ENCODE measurements at regions not wholly inside any gene's neighbourhood (a gene's known extent, or its start where the extent isn't known, plus 50 kb on each side); places are given as distances from the start of the nearest gene placed in this dataset.
"Not testable (repeated sequence)": the region's sequence is repeated elsewhere in the genome, so short reads cannot be mapped to it uniquely, and the experiment has no call there.

GRCh38 chr9:63342528-63342927 is 1942.5 kb downstream of the FOXD4L5 start:
- H3K36me3 ChIP-seq (ENCODE audit: insufficient read depth, low read length); H4K20me1 ChIP-seq (ENCODE audit: insufficient read depth, low read length); DNase-seq (ENCODE audit: insufficient read length, low spot score, missing footprints); H3K4me2 ChIP-seq (ENCODE audit: insufficient read depth, low read length); H3K9me3 ChIP-seq (ENCODE audit: low read depth, low read length); H3K79me2 ChIP-seq (ENCODE audit: insufficient read depth, low read length); H3K4me1 ChIP-seq (ENCODE audit: insufficient read depth, low read length); H3K27ac ChIP-seq (ENCODE audit: low read depth, low read length); H3K27me3 ChIP-seq (ENCODE audit: insufficient read depth, low read length); H3K4me3 ChIP-seq (ENCODE audit: insufficient read depth, low read length): not testable (repeated sequence)
- H2AFZ ChIP-seq (ENCODE audit: low read length) = peak overlapping the region; percentile 68

GRCh38 chr9:63337899-63338604 is 1947.0 kb downstream of the FOXD4L5 start:
- H2AFZ ChIP-seq (ENCODE audit: low read length); H3K9me3 ChIP-seq (ENCODE audit: low read depth, low read length); H3K27me3 ChIP-seq (ENCODE audit: insufficient read depth, low read length); H3K79me2 ChIP-seq (ENCODE audit: insufficient read depth, low read length); H3K4me1 ChIP-seq (ENCODE audit: insufficient read depth, low read length); DNase-seq (ENCODE audit: insufficient read length, low spot score, missing footprints); H3K36me3 ChIP-seq (ENCODE audit: insufficient read depth, low read length); H4K20me1 ChIP-seq (ENCODE audit: insufficient read depth, low read length): not testable (repeated sequence)
- peak overlapping the region; percentile 66 for H3K27ac ChIP-seq (ENCODE audit: low read depth, low read length)
- peak overlapping the region; percentile 16 for H3K4me3 ChIP-seq (ENCODE audit: insufficient read depth, low read length)
- H3K4me2 ChIP-seq (ENCODE audit: insufficient read depth, low read length) = peak overlapping the region; percentile 37

GRCh38 chr9:63335286-63335685 is 1949.7 kb downstream of the FOXD4L5 start:
- not testable (repeated sequence) for H3K27me3 ChIP-seq (ENCODE audit: insufficient read depth, low read length); H3K4me1 ChIP-seq (ENCODE audit: insufficient read depth, low read length); H4K20me1 ChIP-seq (ENCODE audit: insufficient read depth, low read length); H2AFZ ChIP-seq (ENCODE audit: low read length); DNase-seq (ENCODE audit: insufficient read length, low spot score, missing footprints); H3K79me2 ChIP-seq (ENCODE audit: insufficient read depth, low read length); H3K36me3 ChIP-seq (ENCODE audit: insufficient read depth, low read length); H3K9me3 ChIP-seq (ENCODE audit: low read depth, low read length); H3K4me2 ChIP-seq (ENCODE audit: insufficient read depth, low read length); H3K4me3 ChIP-seq (ENCODE audit: insufficient read depth, low read length); H3K27ac ChIP-seq (ENCODE audit: low read depth, low read length)

GRCh38 chr9:63334187-63334586 is 1950.8 kb downstream of the FOXD4L5 start:
- not testable (repeated sequence) for H3K4me2 ChIP-seq (ENCODE audit: insufficient read depth, low read length); DNase-seq (ENCODE audit: insufficient read length, low spot score, missing footprints)

GRCh38 chr9:63333083-63333482 is 1951.9 kb downstream of the FOXD4L5 start:
- H3K9me3 ChIP-seq (ENCODE audit: low read depth, low read length); H3K4me3 ChIP-seq (ENCODE audit: insufficient read depth, low read length); H3K27ac ChIP-seq (ENCODE audit: low read depth, low read length); H3K27me3 ChIP-seq (ENCODE audit: insufficient read depth, low read length); H3K4me2 ChIP-seq (ENCODE audit: insufficient read depth, low read length); DNase-seq (ENCODE audit: insufficient read length, low spot score, missing footprints); H4K20me1 ChIP-seq (ENCODE audit: insufficient read depth, low read length); H2AFZ ChIP-seq (ENCODE audit: low read length); H3K4me1 ChIP-seq (ENCODE audit: insufficient read depth, low read length); H3K36me3 ChIP-seq (ENCODE audit: insufficient read depth, low read length); H3K79me2 ChIP-seq (ENCODE audit: insufficient read depth, low read length): not testable (repeated sequence)

More at GRCh38 chr9:63334187-63334586, 1950.8 kb downstream of the FOXD4L5 start:
- H3K79me2 ChIP-seq (ENCODE audit: insufficient read depth, low read length); H3K27ac ChIP-seq (ENCODE audit: low read depth, low read length); H3K9me3 ChIP-seq (ENCODE audit: low read depth, low read length); H3K27me3 ChIP-seq (ENCODE audit: insufficient read depth, low read length); H2AFZ ChIP-seq (ENCODE audit: low read length); H4K20me1 ChIP-seq (ENCODE audit: insufficient read depth, low read length); H3K4me3 ChIP-seq (ENCODE audit: insufficient read depth, low read length); H3K36me3 ChIP-seq (ENCODE audit: insufficient read depth, low read length); H3K4me1 ChIP-seq (ENCODE audit: insufficient read depth, low read length): not testable (repeated sequence)

GRCh38 chr9:63328313-63328712 is 1956.7 kb downstream of the FOXD4L5 start:
- not testable (repeated sequence) for H3K4me1 ChIP-seq (ENCODE audit: insufficient read depth, low read length); H3K4me2 ChIP-seq (ENCODE audit: insufficient read depth, low read length)

GRCh38 chr9:63327211-63327610 is 1957.8 kb downstream of the FOXD4L5 start:
- not testable (repeated sequence) for H3K79me2 ChIP-seq (ENCODE audit: insufficient read depth, low read length); H3K27me3 ChIP-seq (ENCODE audit: insufficient read depth, low read length); H4K20me1 ChIP-seq (ENCODE audit: insufficient read depth, low read length); H2AFZ ChIP-seq (ENCODE audit: low read length); H3K4me1 ChIP-seq (ENCODE audit: insufficient read depth, low read length); H3K4me2 ChIP-seq (ENCODE audit: insufficient read depth, low read length); DNase-seq (ENCODE audit: insufficient read length, low spot score, missing footprints); H3K27ac ChIP-seq (ENCODE audit: low read depth, low read length); H3K9me3 ChIP-seq (ENCODE audit: low read depth, low read length); H3K4me3 ChIP-seq (ENCODE audit: insufficient read depth, low read length); H3K36me3 ChIP-seq (ENCODE audit: insufficient read depth, low read length)

More at GRCh38 chr9:63328313-63328712, 1956.7 kb downstream of the FOXD4L5 start:
- not testable (repeated sequence) for H3K27ac ChIP-seq (ENCODE audit: low read depth, low read length); H3K9me3 ChIP-seq (ENCODE audit: low read depth, low read length); H3K4me3 ChIP-seq (ENCODE audit: insufficient read depth, low read length); H4K20me1 ChIP-seq (ENCODE audit: insufficient read depth, low read length); H3K36me3 ChIP-seq (ENCODE audit: insufficient read depth, low read length); H3K79me2 ChIP-seq (ENCODE audit: insufficient read depth, low read length); H3K27me3 ChIP-seq (ENCODE audit: insufficient read depth, low read length); DNase-seq (ENCODE audit: insufficient read length, low spot score, missing footprints); H2AFZ ChIP-seq (ENCODE audit: low read length)

- H4K20me1 ChIP-seq (ENCODE audit: insufficient read depth, low read length); H3K4me2 ChIP-seq (ENCODE audit: insufficient read depth, low read length); DNase-seq (ENCODE audit: insufficient read length, low spot score, missing footprints); H3K36me3 ChIP-seq (ENCODE audit: insufficient read depth, low read length); H3K27ac ChIP-seq (ENCODE audit: low read depth, low read length); H3K9me3 ChIP-seq (ENCODE audit: low read depth, low read length); H3K4me3 ChIP-seq (ENCODE audit: insufficient read depth, low read length); H3K4me1 ChIP-seq (ENCODE audit: insufficient read depth, low read length); H3K79me2 ChIP-seq (ENCODE audit: insufficient read depth, low read length); H3K27me3 ChIP-seq (ENCODE audit: insufficient read depth, low read length); H2AFZ ChIP-seq (ENCODE audit: low read length): not testable (repeated sequence)
Measured at GRCh38 chr9:63326665-63327064, 1958.3 kb downstream of the FOXD4L5 start.

- not testable (repeated sequence) for H3K36me3 ChIP-seq (ENCODE audit: insufficient read depth, low read length); DNase-seq (ENCODE audit: insufficient read length, low spot score, missing footprints); H3K79me2 ChIP-seq (ENCODE audit: insufficient read depth, low read length); H3K27me3 ChIP-seq (ENCODE audit: insufficient read depth, low read length); H2AFZ ChIP-seq (ENCODE audit: low read length); H4K20me1 ChIP-seq (ENCODE audit: insufficient read depth, low read length); H3K4me1 ChIP-seq (ENCODE audit: insufficient read depth, low read length); H3K4me3 ChIP-seq (ENCODE audit: insufficient read depth, low read length); H3K9me3 ChIP-seq (ENCODE audit: low read depth, low read length); H3K27ac ChIP-seq (ENCODE audit: low read depth, low read length); H3K4me2 ChIP-seq (ENCODE audit: insufficient read depth, low read length)
Measured at GRCh38 chr9:63325696-63326095, 1959.3 kb downstream of the FOXD4L5 start.
